SW 1271 (cell line): ENCODE measurements at regions not wholly inside any gene's neighbourhood (a gene's known extent, or its start where the extent isn't known, plus 50 kb on each side); places are given as distances from the start of the nearest gene placed in this dataset.
"Not testable (repeated sequence)": the region's sequence is repeated elsewhere in the genome, so short reads cannot be mapped to it uniquely, and the experiment has no call there.

Source experiments
- DNase-seq, 2 experiments: peaks; one replicate each; lab custom pipeline; 2025; lab: John Stamatoyannopoulos, UW

- DNase-seq = no peak
These were observed 244.9 kb upstream of the NEBL start for GRCh38 chr10:21141946-21142492.

- DNase-seq = no peak
These were observed 241.7 kb upstream of the NEBL start for GRCh38 chr10:21138769-21139340.

- no peak for DNase-seq
These were observed 238.2 kb upstream of the NEBL start for GRCh38 chr10:21135023-21135931.

DNA sequence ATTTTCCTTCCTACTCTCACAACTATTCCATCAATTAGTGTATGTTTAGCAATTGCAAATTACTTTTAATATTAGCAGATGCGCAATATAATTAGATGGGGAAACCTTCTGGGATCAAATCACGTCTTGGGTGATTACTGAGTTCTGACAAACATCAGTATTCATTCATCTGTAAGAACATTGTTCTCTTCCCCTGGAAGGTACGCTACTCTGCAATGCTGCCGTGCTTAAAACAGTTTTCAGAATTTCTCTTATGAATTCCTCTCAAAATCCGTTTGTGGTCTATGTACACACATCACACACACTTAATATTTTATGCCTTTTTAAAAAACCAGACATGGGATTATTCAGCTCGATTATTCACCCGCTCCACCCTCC, 237.5 kb upstream of the NEBL start:
- no peak for DNase-seq

DNA sequence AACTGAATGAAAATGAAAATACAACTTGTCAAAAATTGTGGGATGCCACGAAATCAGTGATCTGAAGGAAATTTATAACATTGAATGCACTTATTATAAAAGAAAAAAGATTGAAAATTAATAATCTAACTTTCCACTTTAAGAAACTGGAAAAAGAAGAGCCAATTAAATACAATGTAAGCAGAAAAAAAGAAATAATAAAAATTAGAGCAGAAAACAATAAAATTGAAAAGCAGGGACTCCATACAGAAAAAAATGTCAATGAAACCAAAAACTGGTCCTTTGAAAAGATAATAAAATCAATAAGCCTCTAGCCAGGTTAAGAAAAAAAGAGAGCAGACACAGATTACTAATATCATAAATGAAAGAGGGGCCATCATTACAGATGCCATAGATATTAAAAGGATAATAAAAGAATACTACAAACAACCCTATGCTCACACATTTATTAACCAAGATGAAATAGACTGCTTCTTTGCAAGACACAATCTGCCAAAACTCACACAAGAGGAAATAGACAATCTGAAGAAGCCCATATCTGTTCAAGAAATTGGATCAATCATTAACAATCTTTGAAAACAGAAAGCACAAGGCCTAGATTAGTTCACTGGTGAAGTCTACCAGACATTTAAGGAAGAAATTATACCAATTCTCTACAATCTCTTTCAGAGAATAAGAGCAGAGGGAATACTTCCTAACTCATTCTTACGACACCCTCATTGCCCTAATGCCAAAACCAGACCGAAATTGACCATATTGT, 233.8 kb upstream of the NEBL start:
- DNase-seq = no peak

- DNase-seq = no peak
These were observed 233.0 kb upstream of the NEBL start for GRCh38 chr10:21130108-21130507.

- DNase-seq = no peak
These were observed 228.5 kb upstream of the NEBL start for GRCh38 chr10:21125471-21126228.

- DNase-seq = no peak
These were observed 225.8 kb upstream of the NEBL start for GRCh38 chr10:21122907-21123306.

- DNase-seq = not testable (repeated sequence)
These were observed 224.7 kb upstream of the NEBL start for GRCh38 chr10:21121822-21122221.

DNA sequence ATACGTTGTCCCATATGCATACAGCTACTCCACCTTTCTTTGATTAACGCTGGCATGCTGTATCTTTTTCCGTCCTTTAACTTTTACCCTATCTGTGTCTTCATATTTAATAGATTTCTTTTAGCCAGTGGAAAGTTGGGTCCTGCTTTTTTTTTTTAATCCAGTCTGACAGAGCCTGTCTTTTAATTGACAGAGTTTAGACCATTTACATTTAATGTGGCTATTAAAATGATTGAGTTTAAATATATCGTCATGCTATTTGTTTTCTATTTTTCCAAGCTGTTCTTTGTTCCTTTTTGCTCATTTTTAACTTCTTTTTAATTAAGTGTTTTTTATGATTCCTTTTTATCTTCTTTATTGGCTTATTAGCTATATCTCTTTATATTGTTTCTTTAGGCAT, 217.6 kb upstream of the NEBL start:
- DNase-seq = no peak

DNA sequence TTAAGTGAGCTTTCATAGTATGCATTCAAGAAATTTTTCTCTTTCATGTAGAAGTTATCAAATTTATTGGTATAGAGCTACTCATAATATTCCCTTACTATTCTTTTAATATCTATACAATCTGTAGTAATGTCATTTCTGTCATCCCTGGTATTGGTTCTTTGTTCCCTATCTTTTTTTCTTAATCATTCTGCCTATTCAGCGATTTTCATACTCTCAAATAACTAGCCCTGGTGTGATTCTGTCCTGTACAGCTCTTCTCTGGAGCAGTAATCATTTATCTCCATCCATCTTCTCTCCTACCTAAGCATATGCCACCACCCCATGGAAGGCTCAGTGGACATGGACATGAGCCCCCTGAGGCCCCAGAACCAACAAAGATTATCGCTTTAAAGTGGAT, 213.2 kb upstream of the NEBL start:
- DNase-seq = no peak

- DNase-seq = not testable (repeated sequence)
These were observed 209.8 kb upstream of the NEBL start for GRCh38 chr10:21106931-21107330.

- DNase-seq = not testable (repeated sequence)
These were observed 208.2 kb upstream of the NEBL start for GRCh38 chr10:21105331-21105730.

GRCh38 chr10:21100871-21101514, 203.9 kb upstream of the NEBL start:
- no peak for DNase-seq

DNA sequence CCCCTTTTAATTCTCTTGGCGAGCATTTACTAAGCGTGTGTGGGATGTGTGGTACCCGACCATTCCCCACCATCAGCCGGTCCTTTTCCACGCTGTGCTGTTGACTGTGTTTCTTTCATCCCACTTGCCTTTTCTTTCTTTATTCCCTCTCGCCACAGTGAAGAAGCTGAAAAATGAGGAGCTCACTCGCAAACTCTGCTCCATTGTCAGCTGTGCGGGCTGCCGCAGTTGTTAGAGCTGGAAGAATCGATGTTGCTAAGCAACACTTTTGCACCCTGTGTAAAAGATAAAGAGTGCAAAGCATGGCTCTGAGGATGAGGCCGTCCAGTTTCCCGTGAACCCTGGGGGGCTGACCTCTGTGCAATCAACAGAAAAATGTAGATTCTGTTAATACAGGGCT, 203.1 kb upstream of the NEBL start:
- no peak for DNase-seq

- no peak for DNase-seq
These were observed 202.4 kb upstream of the NEBL start for GRCh38 chr10:21099291-21100062.

DNA sequence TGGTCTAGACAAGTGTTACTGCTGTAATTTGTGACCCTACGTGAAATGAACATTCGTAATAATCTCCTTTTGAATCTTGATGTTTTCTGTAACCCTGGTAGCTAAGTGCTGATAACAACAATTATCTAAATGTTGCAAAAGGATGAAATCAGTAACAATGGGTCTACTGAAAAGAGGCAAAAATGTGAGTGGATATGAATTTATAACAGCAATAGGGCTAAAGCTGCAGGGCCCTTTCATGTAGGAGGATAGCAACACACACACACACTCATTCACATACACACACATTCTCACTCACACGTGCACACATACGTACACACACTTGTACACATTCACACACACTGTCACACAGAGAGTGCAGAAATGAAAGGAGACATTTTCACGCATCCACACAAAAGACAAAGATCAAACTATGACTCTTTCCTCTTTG, 200.8 kb upstream of the NEBL start:
- DNase-seq = no peak

DNA sequence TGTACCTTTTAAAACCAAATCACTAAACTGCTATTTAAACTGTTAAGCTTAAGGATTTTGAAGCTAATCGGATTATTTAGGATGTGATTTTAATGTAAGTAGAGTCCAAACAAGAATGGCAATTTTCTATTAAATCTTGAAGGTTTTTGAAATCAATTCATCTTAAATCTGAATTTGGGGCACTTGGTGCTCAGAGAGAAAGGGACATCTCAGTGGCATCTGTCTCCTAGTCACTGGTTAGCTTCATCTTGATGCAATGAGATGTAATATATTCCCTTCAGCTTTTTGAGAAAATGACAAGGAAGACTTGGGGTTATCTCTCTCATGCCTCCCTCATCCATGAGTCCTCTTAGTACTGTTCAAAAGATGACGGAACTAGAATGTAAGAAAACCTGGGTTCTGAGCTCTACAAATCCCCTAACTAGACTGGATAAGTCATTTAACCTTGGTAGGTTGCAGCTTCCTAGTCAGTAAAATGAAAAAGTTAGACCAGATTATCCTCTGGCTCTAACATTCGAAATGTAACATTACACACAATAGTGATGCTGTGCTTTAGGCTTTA, 198.5 kb upstream of the NEBL start:
- DNase-seq = no peak

GRCh38 chr10:21095073-21095472, 198.0 kb upstream of the NEBL start:
- no peak for DNase-seq
